Endothelial cell of umbilical vein (primary cell): ENCODE measurements at regions not wholly inside any gene's neighbourhood (a gene's known extent, or its start where the extent isn't known, plus 50 kb on each side); places are given as distances from the start of the nearest gene placed in this dataset.

Experiments
- BruUV-seq: library from RNA; stranded (reverse); fragments of 400-500 nt; replicated peaks from 2 replicates; lab custom pipeline; 2021; lab: Mats Ljungman, UMichigan
- CTCF ChIA-PET: fragments of 300-600, 350-600 bp; sonication (Branson Sonifier 250); formaldehyde crosslinking; loops from one replicate; lab custom pipeline; 2021; ENCODE audit warnings: antibody characterized with exemption, inconsistent platforms; lab: Charles Lee
- POLR2A ChIA-PET: fragments of 300-600, 350-600 bp; sonication (Branson Sonifier 250); formaldehyde crosslinking; loops from one replicate; lab custom pipeline; 2021; ENCODE audit warnings: antibody characterized with exemption, inconsistent platforms; lab: Charles Lee
- DNase-seq: peaks from one replicate; pipeline ENCODE4 v3.0.0-alpha.2; 2011; ENCODE audit warnings: low read depth, low spot score
- FAIRE-seq: peaks from 2 replicates; lab custom pipeline; 2011; peaks lifted over from hg19 to GRCh38; lab: Jason Lieb, UNC
- H2AFZ ChIP-seq: 2 replicates; pipeline ENCODE4 v1.6.0; 2012; ENCODE audit warnings: low read depth, low read length, control low read depth, inconsistent platforms
- H3K27ac ChIP-seq: 2 replicates; pipeline ENCODE4 v1.5.1; 2011; ENCODE audit warnings: low read depth, mild to moderate bottlenecking, control low read depth, low read length, moderate library complexity; ENCODE audit not compliant: insufficient read depth
- H3K27me3 ChIP-seq, 2 experiments: 2 replicates each; pipeline versions ENCODE4 v1.6.0 to v1.6.1; 2011; ENCODE audit warnings: low read length in 2 of 2, mixed read lengths in 1 of 2; ENCODE audit not compliant: control insufficient read depth in 2 of 2, insufficient read depth in 2 of 2
- H3K36me3 ChIP-seq, 2 experiments: 2 replicates in 1 of 2; 3 replicates in 1 of 2; pipeline ENCODE4 v1.5.1; 2011; ENCODE audit warnings: low read length in 2 of 2, mild to moderate bottlenecking in 1 of 2, moderate library complexity in 1 of 2; ENCODE audit not compliant: control insufficient read depth in 2 of 2, insufficient read depth in 2 of 2; ENCODE audit errors: extremely low read depth in 1 of 2
- H3K4me1 ChIP-seq: 3 replicates; pipeline ENCODE4 v1.5.1; 2011; ENCODE audit warnings: mild to moderate bottlenecking, low read length; ENCODE audit not compliant: control insufficient read depth, insufficient read depth; ENCODE audit errors: extremely low read depth
- H3K4me2 ChIP-seq: 2 replicates; pipeline ENCODE4 v1.6.1; 2011; ENCODE audit warnings: low read length, control low read depth, mixed read lengths; ENCODE audit not compliant: insufficient read depth
- H3K4me3 ChIP-seq, 3 experiments: fragments of 200-600 bp in 1 of 3; sonication (generic), shearing (Covaris generic) in 1 of 3; replicated peaks in 1 of 3; 2 replicates each; pipeline ENCODE4 v1.5.1; 2011 to 2016; ENCODE audit warnings: control low read depth in 3 of 3, low read length in 3 of 3, mild to moderate bottlenecking in 2 of 3, inconsistent platforms in 1 of 3, low read depth in 1 of 3, moderate library complexity in 1 of 3; ENCODE audit not compliant: insufficient read depth in 1 of 3
- H3K79me2 ChIP-seq: 2 replicates; pipeline ENCODE4 v1.6.0; 2012; ENCODE audit warnings: low read length, inconsistent platforms; ENCODE audit not compliant: control insufficient read depth, insufficient read depth
- H3K9ac ChIP-seq: replicated peaks from 2 replicates; pipeline ENCODE3; 2011; ENCODE audit warnings: low read length, control low read depth; ENCODE audit not compliant: insufficient read depth; ENCODE audit errors: extremely low read depth
- H3K9me1 ChIP-seq: replicated peaks from 3 replicates; pipeline ENCODE4 v1.6.0; 2011; ENCODE audit warnings: mild to moderate bottlenecking, low read length; ENCODE audit not compliant: control insufficient read depth, insufficient read depth; ENCODE audit errors: extremely low read depth
- H3K9me3 ChIP-seq: replicated peaks from 2 replicates; pipeline ENCODE4 v1.5.1; 2012; ENCODE audit warnings: low read length, inconsistent platforms; ENCODE audit not compliant: control insufficient read depth, insufficient read depth
- H4K20me1 ChIP-seq: replicated peaks from 2 replicates; pipeline ENCODE3; 2011; ENCODE audit warnings: mild to moderate bottlenecking, low read length; ENCODE audit not compliant: control insufficient read depth, insufficient read depth; ENCODE audit errors: extremely low read depth
- EZH2 ChIP-seq: IDR thresholded peaks from 2 replicates; pipeline ENCODE4 v1.6.1; 2012; ENCODE audit warnings: borderline replicate concordance, low read depth, mild to moderate bottlenecking, moderate library complexity, low read length, inconsistent platforms; ENCODE audit not compliant: severe bottlenecking
- FOS ChIP-seq: IDR thresholded peaks from 2 replicates; pipeline ENCODE4 v1.6.1; 2011; ENCODE audit warnings: mild to moderate bottlenecking, low read length, moderate library complexity, borderline replicate concordance; ENCODE audit not compliant: insufficient read depth
- GATA2 ChIP-seq: IDR thresholded peaks from 2 replicates; pipeline ENCODE4 v1.7.0; 2011; ENCODE audit warnings: low read depth, mild to moderate bottlenecking, moderate library complexity, mixed read lengths, low read length; ENCODE audit not compliant: insufficient read length, insufficient read depth
- JUN ChIP-seq: IDR thresholded peaks from 2 replicates; pipeline ENCODE4 v1.6.1; 2011; ENCODE audit warnings: borderline replicate concordance, low read depth; ENCODE audit not compliant: insufficient read length, insufficient read depth
- MAX ChIP-seq: IDR thresholded peaks from 2 replicates; pipeline ENCODE4 v1.6.1; 2011; ENCODE audit not compliant: insufficient read depth, insufficient read length
- MYC ChIP-seq: IDR thresholded peaks from one replicate; pipeline ENCODE4 v1.6.1; 2011; ENCODE audit warnings: mild to moderate bottlenecking, low read depth, low read length
- POLR2A ChIP-seq: IDR thresholded peaks from 2 replicates; pipeline ENCODE4 v1.6.1; 2012; ENCODE audit warnings: low read depth, mild to moderate bottlenecking, control low read depth, low read length
- POLR2AphosphoS5 ChIP-seq: IDR thresholded peaks from 2 replicates; pipeline ENCODE4 v1.6.1; 2012; ENCODE audit warnings: low read depth, mild to moderate bottlenecking, control low read depth, low read length, moderate library complexity; ENCODE audit not compliant: insufficient read depth
- dilution Hi-C: fragments of 300-500 bp; cut with MboI; formaldehyde crosslinking; loops from one replicate; pipeline ENCODE4 v1.15.0; 2019; ENCODE audit warnings: low sequenced_read_pairs; ENCODE audit not compliant: extremely low pct_ligation_motif_present
- intact Hi-C: fragments of 100-400 bp; cut with micrococcal nuclease; formaldehyde crosslinking; loops from one replicate; pipeline ENCODE4 v1.10.0; 2022
- TF ChIP-seq, protein P1 (sequence below), 2 donors: IDR thresholded peaks; 1 replicate in 1 of 2; 2 replicates in 1 of 2; pipeline ENCODE4 v1.5.1; 2011; ENCODE audit warnings: low read length in 2 of 2, mild to moderate bottlenecking in 2 of 2, moderate library complexity in 2 of 2, control low read depth in 1 of 2, inconsistent platforms in 1 of 2, low read depth in 1 of 2; ENCODE audit not compliant: insufficient read depth in 1 of 2; ENCODE audit errors: extremely low read depth in 1 of 2

- dilution Hi-C loops, result no loop called here
- BruUV-seq, result no TSS peak
Measured at GRCh38 chr2:144067506-144067905, 452.4 kb downstream of the ZEB2 start.

More at GRCh38 chr2:144067506-144067905, 452.4 kb downstream of the ZEB2 start:
- Histone ChIP-seq H4K20me1 (no peaks in the 10 kb centered on the region), H3K4me1 (no peaks in the 10 kb centered on the region), H2AFZ (no peak overlapping the region), H3K27me3 (no peaks in the 10 kb centered on the region), H3K9me1 (no peaks in the 10 kb centered on the region), H3K27ac (no peak overlapping the region), H3K4me2 (no peak overlapping the region), H3K4me3 (no peak overlapping the region), H3K79me2 (no peaks in the 10 kb centered on the region), H3K9ac (no peak overlapping the region), H3K36me3 (no peaks in the 10 kb centered on the region), H3K9me3 (no peaks in the 10 kb centered on the region)
- intact Hi-C loops, result no loop called here
- FAIRE-seq, result no peak
- POLR2A ChIA-PET, result no interaction called here
- no peak for DNase-seq
- TF ChIP-seq FOS (no peak), JUN (no peak), GATA2 (no peak), MAX (no peak), POLR2AphosphoS5 (no peak), POLR2A (no peak), EZH2 (no peak), MYC (no peak)
- TF ChIP-seq, protein P1, sequence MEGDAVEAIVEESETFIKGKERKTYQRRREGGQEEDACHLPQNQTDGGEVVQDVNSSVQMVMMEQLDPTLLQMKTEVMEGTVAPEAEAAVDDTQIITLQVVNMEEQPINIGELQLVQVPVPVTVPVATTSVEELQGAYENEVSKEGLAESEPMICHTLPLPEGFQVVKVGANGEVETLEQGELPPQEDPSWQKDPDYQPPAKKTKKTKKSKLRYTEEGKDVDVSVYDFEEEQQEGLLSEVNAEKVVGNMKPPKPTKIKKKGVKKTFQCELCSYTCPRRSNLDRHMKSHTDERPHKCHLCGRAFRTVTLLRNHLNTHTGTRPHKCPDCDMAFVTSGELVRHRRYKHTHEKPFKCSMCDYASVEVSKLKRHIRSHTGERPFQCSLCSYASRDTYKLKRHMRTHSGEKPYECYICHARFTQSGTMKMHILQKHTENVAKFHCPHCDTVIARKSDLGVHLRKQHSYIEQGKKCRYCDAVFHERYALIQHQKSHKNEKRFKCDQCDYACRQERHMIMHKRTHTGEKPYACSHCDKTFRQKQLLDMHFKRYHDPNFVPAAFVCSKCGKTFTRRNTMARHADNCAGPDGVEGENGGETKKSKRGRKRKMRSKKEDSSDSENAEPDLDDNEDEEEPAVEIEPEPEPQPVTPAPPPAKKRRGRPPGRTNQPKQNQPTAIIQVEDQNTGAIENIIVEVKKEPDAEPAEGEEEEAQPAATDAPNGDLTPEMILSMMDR (IDR thresholded peaks at IDR 0.05; ENCODE audit: extremely low read depth in 1 of 2, insufficient read depth in 1 of 2, low read depth in 1 of 2, low read length in 2 of 2), result no peak
- CTCF ChIA-PET, result no interaction called here
